Tongue (tissue), 1 donor: ENCODE measurements at regions not wholly inside any gene's neighbourhood (a gene's known extent, or its start where the extent isn't known, plus 50 kb on each side); places are given as distances from the start of the nearest gene placed in this dataset.
"Not testable (repeated sequence)": the region's sequence is repeated elsewhere in the genome, so short reads cannot be mapped to it uniquely, and the experiment has no call there.

Experiments used
- DNase-seq: peaks from one replicate; pipeline ENCODE4 v3.0.0-alpha.2; 2015

DNA sequence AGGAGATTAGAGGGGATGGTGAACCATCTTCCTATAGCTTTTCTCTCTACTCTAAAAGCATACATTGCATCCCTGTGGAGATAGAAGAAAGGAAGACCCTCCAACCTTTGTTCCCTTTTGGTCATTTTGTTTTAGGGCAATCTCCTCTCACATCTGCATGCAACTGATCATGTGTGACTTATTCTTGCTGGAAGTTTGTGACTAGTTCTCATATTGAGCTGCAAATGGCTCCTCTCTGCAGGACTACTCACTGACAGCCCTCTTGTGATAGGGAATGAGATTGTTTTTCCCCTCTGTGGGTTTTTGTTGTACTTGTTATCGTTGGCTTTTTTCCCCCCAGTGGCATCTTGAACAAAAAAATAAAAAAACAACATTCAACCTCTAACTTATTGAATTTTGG lies 416.0 kb upstream of the CNTNAP5 start:
- DNase-seq, result no peak

- DNase-seq, result no peak
Measured at GRCh38 chr2:123614596-123614995, 410.5 kb upstream of the CNTNAP5 start.

GRCh38 chr2:123618642-123619041 lies 406.4 kb upstream of the CNTNAP5 start:
- not testable (repeated sequence) for DNase-seq

GRCh38 chr2:123624816-123625215 lies 400.3 kb upstream of the CNTNAP5 start:
- DNase-seq, result no peak

GRCh38 chr2:123636232-123636631 lies 388.9 kb upstream of the CNTNAP5 start:
- no peak for DNase-seq

DNA sequence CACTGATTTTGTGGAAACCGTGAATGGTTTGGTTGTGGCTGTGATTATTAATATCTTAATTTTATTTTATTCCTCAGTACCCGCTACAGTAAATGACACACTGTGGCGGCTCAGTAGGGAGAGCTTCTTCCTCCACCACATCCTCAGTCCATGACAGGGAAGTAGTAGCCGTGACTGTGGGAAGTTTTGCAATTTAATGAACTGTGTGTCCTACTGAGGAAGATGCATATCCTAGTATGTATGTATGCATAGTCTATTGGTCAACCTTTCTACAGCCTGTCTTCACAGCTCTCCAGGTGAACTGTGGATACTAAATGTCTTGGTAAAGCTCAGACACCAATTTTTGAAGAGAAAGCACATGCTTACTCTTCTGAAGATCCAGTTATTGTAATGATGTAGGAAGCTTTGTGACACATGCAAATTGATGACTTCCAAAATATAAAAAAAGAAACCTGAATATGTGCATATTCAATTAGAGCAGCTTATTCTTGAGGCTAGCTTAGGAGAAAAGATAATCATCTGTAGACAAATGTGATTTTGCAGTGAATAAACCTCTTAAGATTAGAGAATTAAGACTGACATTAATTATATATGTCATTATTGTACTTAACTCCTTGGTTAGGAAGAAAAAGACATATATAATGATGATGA lies 384.3 kb upstream of the CNTNAP5 start:
- no peak for DNase-seq

DNA sequence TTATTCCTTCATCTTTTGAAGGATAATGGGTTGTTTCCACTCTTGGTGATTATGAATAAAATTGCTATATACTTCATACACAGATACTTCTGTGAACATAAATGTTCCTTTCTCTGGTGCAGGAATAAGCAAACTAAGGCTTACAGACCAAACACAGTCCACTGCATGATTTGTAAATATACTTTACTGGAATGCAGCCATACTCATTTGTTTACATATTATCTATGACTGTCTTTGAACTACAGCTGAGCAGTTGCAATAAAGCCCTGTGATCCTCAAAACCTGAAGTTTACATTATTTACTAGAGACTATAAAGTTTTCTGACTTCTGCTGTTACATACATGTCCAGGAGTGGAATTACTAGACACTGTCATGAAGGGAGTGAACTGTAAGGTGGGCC lies 381.0 kb upstream of the CNTNAP5 start:
- DNase-seq, result no peak

- no peak for DNase-seq
Measured at GRCh38 chr2:123648016-123648415, 377.1 kb upstream of the CNTNAP5 start.

DNA sequence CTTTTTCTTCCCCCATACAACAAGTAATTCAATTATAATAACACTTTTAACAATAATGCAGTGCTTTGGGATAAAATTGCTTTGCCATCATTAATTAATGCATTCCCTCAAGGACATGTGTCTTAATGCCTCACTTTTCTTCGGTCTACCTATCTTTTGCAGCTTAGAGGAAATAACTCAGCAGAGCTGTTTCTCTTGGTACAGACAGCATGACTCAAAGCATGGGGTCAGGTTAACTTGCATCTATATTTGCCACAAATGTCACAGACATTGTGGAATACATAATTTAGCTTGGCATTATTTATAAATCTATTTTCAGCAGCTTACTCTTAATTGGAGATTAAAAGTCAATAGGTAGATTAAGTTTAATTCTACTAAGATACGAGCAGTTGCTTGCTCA lies 376.1 kb upstream of the CNTNAP5 start:
- DNase-seq, result no peak

- no peak for DNase-seq
Measured at GRCh38 chr2:123651151-123651550, 373.9 kb upstream of the CNTNAP5 start.

DNA sequence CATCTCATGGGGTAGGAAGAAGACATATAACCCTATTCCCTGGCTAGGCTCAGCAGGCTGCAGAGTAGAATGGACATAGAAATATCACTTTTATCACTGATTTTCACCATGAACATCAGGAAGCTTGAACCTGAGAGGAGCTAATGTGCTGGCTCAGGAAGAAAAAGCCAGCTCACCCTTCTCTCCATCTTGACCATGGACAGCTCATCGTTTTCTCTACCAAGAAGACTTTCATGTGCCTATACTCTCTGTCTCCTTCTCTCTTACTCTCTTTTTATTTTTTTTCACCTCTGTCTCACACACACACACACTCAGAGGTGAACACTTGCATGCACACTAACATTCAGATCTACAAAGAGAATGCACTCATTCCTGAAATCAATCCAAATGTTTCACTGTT lies 372.8 kb upstream of the CNTNAP5 start:
- DNase-seq, result no peak

- no peak for DNase-seq
Measured at GRCh38 chr2:123656590-123656989, 368.5 kb upstream of the CNTNAP5 start.

GRCh38 chr2:123659120-123659519 lies 366.0 kb upstream of the CNTNAP5 start:
- DNase-seq, result no peak

DNA sequence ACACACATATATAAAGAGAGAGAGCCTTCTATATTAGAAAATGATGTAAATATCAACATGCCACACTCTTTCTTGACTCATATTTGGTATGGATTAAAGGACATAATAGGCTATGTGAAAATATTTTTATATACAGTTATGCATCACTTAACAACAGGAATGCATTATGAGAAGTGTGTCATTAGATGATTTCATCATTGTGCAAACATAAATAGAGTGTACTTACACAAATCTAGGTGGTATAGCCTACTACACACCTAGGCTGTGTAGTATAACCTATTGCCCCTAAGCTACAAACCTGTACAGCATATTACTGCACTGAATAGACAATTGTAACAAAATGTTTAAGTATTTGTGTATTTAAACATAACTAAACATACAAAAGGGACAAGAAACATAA lies 354.8 kb upstream of the CNTNAP5 start:
- no peak for DNase-seq

DNA sequence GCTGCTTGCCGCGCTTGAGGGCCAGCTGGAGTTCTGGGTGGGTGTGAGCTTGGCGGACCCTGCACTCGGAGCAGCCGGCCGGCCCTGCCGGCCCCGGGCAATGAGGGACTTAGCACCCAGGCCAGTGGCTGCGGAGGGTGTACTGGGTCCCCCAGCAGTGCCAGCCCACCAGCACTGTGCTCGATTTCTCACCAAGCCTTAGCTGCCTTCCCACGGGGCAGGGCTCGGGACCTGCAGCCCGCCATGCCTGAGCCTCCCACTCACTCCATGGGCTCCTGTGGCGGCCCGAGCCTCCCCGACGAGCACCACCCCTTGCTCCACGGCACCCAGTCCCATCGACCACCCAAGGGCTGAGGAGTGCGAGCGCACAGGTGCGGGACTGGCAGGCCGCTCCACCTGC lies 341.3 kb upstream of the CNTNAP5 start:
- DNase-seq, result not testable (repeated sequence)

GRCh38 chr2:123687064-123687463 lies 338.0 kb upstream of the CNTNAP5 start:
- no peak for DNase-seq

DNA sequence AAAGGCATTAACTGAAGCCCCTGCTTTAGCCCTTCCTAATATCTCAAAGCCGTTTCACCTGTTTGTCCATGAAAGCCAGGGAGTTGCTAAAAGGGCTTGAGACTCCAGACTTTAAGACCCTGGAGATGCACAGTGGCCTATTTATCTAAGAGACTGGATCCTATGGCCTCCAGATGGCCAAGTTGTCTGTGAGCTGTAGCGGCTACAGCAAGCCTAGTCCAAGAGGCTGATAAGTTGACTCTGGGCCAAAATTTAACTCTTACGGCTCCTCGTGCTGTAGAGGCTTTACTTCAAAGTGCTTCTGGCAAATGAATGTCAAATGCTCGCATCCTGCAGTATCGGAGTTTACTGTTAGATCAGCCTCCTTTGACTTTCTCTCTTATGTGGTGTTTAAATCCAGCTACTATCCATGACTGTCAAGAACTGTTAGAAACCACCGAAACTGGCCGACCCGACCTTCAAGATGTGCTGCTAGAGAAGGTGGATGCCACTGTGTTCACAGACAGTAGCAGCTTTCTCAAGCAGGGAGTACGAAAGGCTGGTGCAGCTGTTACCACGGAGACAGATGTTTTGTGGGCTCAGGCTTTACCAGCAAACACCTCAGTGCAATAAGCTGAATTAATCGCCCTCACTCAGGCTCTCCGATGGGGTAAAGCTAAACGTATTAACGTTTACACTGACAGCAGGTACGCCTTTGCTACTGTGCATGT lies 336.7 kb upstream of the CNTNAP5 start:
- peak; percentile 22 for DNase-seq

GRCh38 chr2:123692121-123692520 lies 333.0 kb upstream of the CNTNAP5 start:
- no peak for DNase-seq

DNA sequence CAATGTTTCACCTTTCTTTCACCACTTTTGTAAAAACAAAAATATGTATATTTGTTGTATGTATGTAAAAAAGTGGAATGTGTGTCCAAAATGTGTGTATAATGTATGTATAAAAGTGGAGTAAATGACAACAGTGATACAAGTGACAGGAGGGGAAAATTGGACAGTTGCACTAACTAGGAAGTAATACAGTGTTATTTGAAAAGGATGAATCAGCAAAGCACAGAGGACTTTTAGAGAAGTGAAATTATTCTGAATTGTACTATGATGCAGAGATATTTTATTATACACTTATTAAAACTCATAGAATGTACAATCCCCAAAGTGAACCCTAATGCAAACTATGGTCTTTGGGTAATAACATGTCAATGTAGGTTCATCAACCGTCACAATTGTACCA lies 331.3 kb upstream of the CNTNAP5 start:
- DNase-seq, result no peak

DNA sequence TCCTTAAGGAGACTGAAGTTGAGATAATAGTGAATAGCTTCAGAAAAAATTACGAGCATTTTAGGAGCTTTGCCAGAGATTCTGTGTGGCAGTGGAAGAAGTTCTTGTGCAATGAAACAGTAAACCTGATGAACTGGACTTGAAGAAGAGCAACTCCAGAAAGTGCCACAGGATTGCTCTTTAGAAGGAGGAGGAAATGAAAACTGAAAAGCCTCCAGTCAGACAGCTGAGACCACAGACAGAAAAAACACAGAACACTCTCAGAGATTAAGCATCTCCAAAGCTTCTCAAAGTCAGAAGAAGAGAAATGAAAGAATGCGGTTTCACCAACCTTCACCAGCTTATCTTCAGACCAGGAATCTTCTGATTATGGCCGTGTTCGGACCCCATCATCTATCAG lies 329.7 kb upstream of the CNTNAP5 start:
- DNase-seq, result no peak

GRCh38 chr2:123696021-123696420 lies 329.1 kb upstream of the CNTNAP5 start:
- no peak for DNase-seq

DNA sequence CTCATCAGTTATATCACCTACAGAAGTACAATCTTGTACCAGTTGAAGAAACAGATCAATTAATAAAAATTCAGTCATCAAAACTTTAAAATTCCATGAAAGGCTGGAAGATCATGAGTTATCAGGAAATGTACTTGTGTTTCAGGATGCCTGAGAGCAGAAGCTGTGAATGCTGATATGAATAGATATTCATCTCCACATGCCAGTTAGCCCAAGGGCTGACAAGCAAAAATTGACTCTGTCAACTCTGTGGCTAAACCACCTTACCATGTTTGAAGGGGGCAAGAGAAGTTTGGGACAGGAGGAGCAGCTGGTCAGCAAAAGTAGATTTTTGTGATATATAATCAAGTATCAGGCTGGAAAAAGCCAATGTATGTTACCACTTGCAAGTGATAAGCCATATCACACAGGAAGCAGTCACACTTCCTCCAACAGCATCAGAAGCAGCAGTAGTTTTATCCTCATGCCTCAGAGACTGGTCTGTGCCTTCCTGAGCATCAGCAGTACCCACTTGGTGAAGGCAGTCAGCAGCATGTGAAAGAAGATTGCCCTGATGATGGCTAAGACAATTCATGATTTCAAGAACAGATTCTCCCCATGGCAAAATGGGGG lies 328.2 kb upstream of the CNTNAP5 start:
- no peak for DNase-seq

DNA sequence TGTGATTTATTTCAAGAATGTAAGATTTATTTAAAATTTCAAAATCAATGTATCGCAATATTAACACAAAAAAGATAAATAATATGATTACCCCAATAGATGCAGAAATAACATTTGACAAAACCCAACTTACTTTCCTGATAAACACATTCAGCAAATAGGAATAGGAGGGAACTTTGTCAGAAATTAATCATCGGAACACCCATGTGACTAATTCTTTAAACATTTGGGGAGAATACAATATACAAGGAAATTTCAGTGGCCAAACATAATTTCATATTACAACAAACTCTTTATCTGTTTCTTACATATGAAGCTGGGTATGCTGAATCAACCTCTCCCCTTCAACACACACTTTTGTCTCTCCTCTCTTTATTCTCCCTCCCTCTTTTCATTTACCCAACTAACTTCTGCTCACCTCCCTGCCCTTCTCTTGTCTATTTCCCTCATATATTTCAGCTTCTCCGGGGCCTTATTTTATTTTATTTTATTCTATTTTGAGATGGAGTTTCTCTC lies 309.6 kb upstream of the CNTNAP5 start:
- DNase-seq, result no peak
